Choroid plexus epithelial cell (primary cell): ENCODE measurements at regions not wholly inside any gene's neighbourhood (a gene's known extent, or its start where the extent isn't known, plus 50 kb on each side); places are given as distances from the start of the nearest gene placed in this dataset.

Source experiments
- DNase-seq: peaks from one replicate; pipeline ENCODE4 v3.0.0-alpha.2; 2010; ENCODE audit warnings: low read depth
- H3K4me3 ChIP-seq: 2 replicates; pipeline ENCODE4 v1.5.1; 2011; ENCODE audit warnings: low read depth, mild to moderate bottlenecking, control low read depth, low read length, moderate library complexity
- CTCF ChIP-seq: conservative IDR thresholded peaks from 2 replicates; pipeline ENCODE4 v1.5.1; 2011; ENCODE audit warnings: low read depth, mild to moderate bottlenecking, control low read depth, inconsistent platforms, low read length, moderate library complexity

DNA sequence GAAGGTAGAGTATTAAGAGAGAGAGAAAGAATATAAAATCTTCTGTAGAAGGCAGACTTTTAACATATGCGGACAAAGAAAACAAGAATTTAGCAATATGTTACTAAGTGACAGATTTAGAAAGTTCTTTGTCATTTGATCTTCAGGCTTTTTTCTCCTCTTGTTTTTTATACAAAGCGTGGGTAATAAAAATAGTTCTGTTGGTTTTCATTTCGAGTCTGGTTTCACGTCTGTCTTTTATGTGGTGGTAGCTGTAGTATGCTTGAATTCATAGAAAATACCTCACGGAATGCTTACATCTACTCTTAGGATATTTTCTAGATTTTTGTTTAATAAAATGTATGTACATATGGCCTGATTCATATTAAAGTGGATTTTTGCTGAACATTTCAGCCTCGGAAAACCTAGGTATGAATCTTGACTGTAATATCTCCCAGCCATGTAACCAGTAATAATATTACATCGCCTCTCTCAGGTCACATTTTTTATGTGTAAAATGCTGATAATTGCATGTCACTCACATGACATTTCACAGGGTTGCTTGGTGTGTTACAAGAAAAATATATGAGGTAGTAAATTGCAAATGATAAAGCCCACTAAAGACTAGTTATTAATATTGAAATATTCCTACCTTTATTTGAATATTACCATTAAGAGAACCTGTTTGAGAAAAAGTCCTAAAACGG is 72.5 kb upstream of the TAF11L2 start:
- H3K4me3 ChIP-seq: no peak overlapping the region
- no peak for TF ChIP-seq CTCF
- DNase-seq: no peak

DNA sequence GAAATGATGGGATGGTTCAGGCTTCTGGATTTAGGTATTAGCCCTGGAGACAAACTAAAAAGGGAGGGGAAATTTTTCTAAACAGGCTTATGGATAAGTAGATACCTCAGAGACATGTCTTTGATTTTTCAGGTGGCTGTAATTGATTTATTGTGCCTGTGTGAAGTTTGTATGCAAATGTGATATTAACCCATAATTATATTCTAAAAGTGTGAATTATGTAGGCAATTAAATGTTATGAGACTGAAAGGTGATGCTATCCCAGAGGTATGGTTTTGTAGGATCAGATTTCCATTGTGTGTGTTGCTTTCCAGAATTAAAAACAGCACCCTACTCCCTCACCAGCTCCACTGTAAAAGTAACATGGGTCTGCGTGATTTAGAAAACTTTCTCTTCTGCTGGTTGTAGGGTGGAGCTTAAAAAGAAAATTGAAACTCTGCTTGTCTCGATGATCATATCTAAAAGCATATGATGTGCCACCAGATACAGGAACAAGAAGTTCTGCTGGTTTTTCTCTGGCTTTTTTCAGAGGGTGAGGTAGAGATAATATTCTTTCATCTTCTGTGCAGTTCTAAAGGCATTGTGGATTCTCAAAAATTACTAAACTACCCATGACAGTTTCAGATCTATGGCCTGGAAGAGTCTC is 71.8 kb upstream of the TAF11L2 start:
- TF ChIP-seq CTCF: no peak
- DNase-seq: no peak
- H3K4me3 ChIP-seq: no peak overlapping the region

DNA sequence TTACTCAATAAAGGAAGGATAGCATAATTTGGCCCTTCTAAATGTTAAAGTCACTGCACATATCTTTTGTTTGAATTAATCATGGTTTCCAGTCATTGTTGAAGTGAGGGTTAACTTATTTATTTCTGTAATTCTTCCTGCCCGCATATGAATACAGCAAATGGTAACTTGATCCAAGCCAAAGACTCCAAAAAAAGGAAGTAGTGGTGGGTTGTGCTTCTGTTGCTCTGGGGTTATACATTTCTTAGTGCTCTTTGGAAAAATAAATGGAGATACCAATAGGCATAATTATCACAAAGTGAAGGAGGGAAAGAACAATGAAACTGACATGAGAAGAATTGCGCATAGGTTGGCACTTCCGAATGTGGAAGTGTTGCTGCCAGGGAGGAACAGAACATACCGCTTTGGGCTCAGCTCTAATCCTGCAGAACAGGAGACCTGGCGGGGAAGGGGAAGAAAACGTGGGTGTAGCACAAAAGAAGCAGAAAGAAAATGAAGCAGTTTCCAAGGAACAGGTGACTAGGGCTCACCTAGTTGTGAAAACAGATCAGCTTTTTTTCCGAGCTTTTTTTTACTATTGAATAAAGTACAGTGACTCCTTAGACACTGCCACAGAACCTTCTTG is 69.7 kb upstream of the TAF11L2 start:
- no peak for TF ChIP-seq CTCF
- no peak overlapping the region for H3K4me3 ChIP-seq
- DNase-seq: no peak

- TF ChIP-seq CTCF: no peak
- H3K4me3 ChIP-seq: no peak overlapping the region
- no peak for DNase-seq
These were observed 68.7 kb upstream of the TAF11L2 start for GRCh38 chr5:17429353-17429752.

DNA sequence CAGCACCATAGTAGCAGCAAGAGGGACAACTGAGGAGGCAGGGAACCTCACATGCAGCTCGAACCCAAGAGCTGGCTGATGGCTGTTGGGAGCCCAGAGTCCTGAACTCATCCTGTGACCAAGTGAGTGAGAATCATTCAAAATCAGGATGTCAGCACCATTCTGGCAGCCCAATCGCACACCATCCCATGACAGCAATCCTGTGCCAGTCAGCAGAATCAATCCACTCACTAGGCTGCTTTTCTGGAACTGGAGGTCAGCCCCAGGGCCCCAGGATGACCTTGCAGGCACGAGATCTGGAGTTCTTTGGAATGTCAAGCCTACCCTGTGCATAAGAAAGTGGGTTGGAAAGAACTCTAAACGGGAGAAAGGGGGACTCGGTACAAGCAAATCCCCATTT is 67.8 kb upstream of the TAF11L2 start:
- DNase-seq: no peak
- TF ChIP-seq CTCF: no peak

GRCh38 chr5:17431272-17432050 is 66.6 kb upstream of the TAF11L2 start:
- no peak for DNase-seq
- H3K4me3 ChIP-seq: no peak overlapping the region
- TF ChIP-seq CTCF: no peak

More for the DNA sequence above, 67.8 kb upstream of the TAF11L2 start:
- H3K4me3 ChIP-seq: no peak overlapping the region
